Right lung (tissue), 2 donors: ENCODE measurements at regions not wholly inside any gene's neighbourhood (a gene's known extent, or its start where the extent isn't known, plus 50 kb on each side); places are given as distances from the start of the nearest gene placed in this dataset.
"Not testable (repeated sequence)": the region's sequence is repeated elsewhere in the genome, so short reads cannot be mapped to it uniquely, and the experiment has no call there.

Experiments used
- DNase-seq, 2 donors: peaks; one replicate each; pipeline ENCODE4 v3.0.0-alpha.2; 2013

DNA sequence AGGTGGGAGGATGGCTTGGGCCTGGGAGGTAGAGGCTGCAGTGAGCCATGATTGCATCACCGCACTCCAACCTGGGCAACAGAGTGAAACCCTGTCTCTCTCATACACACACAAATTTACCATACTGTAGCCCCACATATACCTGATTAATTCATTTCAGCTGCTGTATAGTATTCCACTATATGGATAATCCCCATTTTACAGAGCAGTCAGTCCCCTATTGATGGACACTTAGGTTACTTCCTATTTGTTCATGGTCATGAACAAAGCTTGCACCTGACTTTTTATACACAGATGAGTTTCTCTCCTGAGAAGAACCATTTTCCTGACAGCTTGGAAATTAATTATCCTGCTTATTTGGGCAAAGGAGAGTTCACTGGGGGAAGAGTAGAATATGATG is 59.2 kb downstream of the EMX2 start:
- no peak for DNase-seq

DNA sequence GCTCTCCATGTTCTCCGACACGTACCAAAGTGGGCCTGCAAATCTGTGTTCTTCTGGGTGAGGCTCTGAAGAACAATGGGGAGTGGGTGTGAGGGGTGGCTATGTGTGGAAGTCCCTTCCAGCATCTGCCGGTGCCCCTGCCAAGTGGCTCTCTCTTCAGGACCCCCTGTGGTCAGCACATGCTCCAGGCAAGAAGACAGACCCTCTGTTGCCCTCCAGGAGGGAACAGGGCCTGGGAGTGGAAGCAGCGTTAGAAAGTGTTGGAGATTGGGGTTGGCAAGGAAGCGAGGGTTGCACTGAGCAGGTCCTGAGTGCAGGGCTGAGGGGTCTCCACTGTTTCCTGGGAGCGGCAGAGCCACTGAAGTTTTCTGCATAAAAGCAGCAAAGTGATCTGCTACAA is 60.5 kb downstream of the EMX2 start:
- no peak for DNase-seq

DNA sequence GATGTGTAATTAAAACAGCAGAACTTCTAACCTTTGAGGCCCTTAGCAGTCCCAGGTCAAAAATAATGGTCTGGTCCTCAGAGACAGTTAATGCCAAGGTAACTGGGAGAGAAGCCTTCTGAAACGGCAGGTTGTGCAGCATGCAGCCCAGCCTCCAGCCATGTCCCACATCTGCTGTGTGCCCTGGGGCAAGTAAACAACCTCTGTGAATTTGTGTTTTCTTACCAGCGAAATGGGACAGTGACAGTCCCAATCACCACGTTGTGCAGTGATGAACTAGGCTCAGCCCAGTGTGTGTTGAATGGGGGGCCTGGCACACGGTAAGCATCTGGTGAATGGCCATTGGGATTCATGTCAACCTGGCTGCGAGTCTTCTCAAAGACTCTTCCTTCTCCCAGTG is 61.2 kb downstream of the EMX2 start:
- no peak for DNase-seq

DNA sequence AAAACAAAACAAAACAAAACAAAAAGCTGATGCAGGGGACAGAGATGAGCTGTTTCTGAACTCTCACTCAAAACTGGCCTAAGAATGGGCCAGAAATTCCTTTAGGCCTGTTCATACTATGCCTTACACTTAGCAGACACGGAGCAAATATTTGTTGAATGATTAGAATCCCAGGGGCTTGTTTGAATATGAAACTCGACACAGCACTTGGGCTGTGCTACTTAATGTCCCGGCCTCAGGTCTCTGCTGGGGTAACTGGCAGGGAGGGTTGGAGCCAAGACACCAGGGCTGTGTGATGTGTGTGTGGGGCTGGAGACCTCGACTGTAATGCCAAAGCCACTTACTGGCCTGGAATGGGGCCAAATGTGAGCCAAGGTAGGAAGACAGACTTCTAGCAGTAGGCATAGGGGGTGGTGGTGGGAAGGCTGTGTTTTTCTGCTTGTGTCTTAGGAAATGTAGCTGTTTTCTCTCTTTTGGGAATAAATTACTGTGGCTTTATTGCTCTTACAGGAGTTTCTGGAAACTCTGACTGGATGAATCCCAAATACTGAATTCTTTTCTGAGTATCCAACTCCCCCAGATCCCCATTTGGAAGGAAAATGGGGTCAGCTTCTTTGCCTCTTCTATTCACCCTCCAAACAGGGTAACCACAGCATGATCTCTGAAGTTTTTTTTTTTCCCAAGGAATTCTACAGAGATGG is 66.7 kb downstream of the EMX2 start:
- DNase-seq = peak; percentile 43 to 48

DNA sequence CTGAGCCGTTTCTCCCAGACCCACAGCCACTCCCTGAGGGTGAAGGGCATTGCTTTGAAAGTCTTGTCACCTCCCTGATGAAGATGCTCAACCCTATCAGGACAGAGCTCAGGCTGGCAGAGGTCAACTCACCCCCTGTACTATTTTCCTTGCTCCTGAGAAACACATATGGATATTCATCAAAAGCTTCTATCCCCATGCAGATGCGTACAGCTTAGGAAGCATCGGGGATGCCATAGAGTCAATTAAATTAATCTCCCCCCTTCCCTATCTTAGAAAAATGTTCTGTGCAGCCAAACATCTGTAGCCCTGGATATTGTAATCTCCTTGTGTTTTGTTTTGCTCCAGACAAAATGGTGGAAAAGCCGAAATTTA is 67.2 kb downstream of the EMX2 start:
- no peak for DNase-seq

DNA sequence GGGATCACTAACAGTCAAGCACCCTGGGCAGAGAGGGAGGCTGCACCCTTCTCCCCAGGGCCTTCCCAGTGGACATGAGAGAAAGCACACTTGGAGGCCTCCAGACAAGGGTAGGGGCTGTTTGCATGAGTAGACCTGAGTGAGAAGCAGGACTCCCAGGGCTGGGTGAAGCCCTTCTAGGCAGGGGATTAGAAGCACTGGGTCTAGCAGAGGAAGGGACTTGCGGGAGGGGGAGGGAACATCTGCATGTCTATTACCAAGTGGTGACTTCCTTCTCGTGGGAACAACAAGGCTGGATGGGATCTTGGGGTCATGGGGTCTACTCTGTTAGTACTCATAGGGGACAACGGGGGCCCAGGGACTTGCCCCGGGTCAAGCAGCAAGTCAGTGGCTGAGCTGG is 67.8 kb downstream of the EMX2 start:
- DNase-seq = no peak

DNA sequence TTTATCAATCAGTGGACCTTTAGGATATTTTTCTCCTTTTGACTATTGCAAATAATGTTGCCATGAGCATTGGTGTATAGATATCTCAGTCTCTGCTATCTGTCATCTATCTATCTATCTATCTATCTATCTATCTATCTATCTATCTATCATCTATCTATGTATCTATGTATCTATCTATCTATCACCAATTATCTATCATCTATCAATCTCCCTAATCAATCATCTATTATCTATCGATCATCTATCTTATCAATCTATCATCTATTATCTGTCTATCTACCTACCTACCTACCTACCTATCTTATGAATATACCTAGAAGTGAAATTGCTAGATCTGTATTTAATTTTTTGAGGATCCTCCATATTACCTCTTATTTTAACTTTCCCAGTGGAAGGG is 69.6 kb downstream of the EMX2 start:
- no peak for DNase-seq

DNA sequence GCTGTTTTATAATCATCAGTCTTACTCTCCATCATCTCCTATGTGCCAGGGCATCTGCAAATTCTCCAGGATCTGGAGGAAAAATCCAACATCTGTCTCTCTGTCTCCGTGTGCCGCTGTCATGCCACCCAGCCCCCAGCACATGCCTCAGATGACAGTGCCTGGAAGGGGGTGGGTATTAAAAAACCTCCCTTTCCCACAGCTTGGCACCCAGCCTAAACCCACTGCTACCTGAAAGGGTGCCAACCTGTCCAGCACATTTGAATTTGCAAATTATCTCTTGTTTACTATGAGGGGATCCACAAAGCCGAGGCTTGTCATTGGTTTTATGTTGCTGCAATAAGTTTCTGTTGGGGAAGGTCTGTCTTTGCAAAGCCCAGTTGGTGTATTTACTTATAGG is 73.1 kb downstream of the EMX2 start:
- DNase-seq = no peak

DNA sequence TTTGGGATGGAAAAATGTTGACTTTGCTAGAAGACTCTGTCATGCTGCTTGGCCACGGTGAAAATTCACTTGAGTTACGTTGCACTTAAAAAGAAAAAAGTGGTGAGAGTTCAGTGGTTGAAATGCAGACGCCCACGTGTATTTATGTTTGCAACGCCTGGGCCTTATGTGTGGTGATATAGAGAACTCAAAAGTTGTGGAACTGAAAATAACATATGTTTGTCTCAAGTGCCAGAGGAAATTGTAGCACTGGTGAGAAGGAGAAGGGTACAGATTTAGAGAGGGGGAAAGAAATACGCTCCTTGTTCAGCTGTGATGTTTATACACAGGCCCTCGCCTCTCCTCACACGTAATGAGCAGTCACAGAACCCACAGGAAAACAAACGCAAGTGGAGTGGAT is 73.6 kb downstream of the EMX2 start:
- DNase-seq = no peak

DNA sequence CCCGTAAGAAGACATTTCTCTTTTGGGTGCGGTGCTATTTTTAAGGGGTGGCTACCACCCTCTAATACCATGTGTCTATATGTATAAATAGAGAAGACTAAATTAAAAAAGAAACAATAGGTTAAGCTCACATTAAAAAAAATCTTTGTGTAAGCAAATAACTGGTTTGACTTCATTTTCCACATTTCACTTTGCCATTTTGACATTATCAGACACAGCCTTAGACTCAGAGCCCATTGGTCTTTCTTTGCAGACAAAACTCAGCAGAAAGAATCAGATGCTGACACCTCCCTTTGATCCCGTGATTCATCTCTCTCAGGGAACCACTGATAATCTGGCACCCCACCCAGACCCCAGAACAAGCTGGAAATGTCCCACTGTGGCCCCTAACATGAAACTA is 74.5 kb downstream of the EMX2 start:
- DNase-seq = no peak

DNA sequence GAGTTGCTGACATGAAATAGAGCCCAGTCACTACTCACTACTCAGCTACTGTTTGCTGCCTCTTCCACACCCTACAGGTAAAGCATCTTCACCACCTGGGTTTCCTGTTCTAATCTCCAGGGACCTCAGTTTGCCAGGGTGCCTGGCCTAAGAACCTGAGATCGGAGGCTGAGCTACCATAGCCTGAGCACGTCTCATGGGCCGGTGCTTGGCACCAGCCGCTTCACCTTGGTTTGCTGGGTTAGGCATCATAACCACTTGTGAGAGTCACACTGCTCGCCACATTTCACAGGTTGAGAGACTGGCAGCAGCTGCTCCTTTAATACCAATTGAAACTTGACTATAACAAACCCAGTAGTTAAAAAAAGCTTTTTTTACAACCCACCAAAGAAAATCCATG is 75.1 kb downstream of the EMX2 start:
- no peak for DNase-seq

DNA sequence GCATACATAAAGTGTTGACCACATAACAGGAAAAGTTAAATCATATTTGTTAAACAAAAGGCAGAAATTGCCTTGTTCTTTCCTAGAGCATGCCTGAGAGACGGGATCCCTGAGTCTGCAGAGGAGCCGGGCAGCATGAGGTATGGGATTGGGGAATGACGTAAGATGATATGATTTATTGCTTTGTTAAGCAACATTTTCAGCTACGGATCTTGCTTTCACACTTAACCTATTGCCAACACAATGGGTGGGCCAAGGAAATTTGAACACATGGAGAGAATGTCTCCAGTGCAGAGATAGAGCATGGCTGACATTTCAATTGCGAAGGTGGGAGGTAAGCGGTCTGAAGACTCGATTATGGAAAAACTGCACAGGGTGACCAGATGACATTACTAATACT is 76.7 kb downstream of the EMX2 start:
- no peak for DNase-seq

DNA sequence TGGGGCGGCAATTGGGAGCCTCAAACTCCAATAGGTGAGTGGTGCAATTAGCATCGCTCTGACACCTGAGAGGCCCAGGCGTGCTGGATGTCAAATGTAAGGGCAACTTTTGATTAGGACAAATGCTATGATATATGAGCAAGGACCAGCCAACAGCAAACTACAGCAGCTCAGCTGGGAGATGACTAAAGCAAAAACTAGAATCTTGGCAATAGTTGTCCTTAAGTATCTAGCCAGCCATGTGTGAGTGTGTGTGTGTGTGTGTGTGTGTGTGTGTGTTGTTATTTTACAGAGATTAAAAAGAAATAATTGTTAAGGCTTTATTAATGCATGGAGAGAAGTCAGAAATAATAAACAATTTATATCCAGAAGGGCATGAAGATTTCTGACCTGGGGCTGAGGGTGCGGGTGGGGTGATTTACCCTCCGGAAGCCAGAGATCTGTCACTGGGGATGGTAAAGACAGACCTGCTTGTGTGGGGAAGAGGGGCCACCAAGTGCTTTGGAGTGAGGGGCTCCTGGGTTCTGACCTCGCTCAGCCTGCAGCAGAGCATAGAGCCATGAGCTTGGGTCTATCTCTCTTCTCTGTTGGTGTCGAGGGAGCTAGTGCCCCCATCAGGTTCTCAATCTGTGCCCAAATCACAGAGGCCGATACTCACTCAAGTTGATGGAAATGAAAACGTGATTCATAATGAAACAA is 77.3 kb downstream of the EMX2 start:
- DNase-seq = no peak

DNA sequence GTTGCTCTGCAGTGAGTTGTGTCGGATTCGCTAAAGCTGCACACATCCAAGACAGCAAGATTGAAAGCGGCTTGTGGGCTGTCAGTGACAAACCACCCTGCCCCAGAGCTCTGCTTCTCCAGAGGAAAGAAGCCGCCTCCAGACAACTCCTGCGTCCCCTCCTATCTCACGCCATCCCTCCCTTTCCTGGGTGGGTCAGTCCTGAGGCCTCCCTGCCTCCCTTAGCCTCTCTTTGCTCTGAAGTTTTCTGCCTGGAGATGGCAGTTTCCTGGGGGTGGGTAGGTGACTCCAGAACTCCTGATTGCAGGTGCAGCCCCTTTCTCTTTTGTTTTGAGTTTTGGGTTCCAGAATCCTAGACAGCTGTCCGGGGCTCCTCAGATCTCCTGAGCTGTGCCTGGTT is 78.7 kb downstream of the EMX2 start:
- no peak for DNase-seq

DNA sequence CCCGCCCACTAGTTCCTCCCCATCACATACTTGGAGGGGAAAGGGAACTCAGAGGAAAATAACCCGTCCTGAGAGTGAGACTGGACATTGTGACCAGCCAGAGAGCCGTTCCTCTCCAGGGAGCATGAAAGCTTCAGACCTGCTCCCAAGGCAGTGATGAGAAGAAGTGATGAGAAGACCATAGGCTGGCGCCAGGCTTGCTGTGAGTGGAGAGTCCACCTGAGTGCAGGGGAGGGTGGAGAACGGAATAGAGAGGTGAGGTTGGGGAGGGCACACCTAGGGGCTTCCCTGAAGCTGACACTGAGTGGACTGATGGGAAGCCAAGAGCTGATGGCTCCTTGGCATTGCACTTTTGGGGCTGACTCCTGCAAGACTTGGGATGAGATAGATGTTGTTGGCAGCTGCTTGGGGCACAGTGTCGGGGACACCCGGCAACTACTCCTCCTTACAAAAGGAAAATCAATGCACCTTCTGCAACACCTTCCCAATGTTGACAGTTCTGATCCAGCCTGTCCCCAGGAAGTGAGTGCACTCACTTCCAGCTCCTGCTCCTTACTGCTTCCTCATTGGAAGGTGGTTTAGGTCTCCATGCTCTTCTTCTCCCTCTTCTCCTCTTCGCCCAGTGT is 79.4 kb downstream of the EMX2 start:
- no peak for DNase-seq

DNA sequence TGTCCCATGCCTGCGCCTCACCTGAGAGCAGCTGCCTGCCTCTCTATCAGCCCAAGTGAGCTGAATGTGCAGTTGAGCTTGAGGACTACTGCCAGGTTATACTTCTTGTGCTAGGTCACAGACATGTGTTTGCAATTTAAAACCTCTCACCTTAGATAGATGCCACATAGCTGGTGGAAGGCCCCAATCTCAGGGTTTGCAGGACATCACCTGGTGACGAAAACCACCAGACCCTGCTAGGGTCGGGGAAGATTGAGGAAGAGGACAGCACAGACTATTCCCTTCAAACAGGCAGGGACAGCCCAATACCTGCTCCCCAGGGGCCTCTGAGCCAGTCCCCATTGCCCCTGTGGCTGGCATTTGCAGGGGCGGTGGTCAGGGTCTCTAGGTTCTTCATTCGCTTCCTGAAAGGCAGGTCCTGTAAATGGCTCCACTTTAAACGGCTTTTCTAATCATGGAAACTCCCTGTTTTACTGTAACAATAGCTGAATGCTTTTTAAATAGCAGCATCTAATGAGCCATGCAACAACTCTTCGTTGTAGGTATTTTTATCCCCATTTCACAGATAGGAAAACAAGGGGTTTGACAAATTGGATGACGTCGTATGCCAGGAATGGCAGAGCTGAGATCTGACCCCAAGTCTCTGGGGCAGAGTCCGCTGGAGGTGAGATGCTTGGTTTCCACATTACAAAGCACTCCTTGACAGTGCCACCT is 80.1 kb downstream of the EMX2 start:
- no peak for DNase-seq

DNA sequence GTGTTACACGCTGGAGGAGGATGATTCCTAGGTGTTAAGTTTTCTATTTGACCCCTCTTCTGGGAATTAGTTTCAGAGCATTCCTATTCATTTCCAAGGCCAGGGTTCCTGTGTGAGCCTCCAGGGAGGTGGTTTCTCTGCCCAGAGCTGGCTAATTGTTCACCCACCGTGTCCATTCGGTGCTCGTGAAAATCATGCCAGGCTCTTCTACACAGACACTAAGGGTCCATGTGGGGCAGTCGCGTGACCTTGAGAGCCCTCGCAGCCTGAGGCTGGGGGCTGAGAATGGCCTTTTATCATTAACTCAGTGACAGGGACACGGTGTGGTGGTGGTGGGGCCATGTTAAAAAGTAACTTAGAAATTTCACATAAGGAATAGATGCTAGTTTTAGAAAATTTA is 83.7 kb downstream of the EMX2 start:
- DNase-seq = no peak

DNA sequence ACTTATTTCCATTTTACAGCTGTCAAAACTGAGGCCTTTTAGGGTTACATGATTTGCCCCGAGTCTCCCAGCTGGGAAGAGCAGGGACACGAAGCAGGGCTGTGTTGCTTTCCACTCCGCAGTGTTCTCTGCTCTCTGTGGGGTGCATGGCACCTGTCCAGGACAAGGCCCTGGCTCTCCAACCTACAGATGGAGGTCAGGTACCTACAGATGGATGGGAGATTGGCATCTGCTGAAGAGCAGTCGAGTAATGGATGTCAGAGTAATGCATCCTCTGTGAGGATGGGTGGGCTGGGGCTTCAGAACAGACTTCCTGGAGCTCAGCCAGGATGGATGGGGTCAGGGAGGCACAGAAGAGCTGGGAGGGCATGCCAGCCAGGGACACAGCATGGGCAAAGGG is 85.0 kb downstream of the EMX2 start:
- DNase-seq = no peak

DNA sequence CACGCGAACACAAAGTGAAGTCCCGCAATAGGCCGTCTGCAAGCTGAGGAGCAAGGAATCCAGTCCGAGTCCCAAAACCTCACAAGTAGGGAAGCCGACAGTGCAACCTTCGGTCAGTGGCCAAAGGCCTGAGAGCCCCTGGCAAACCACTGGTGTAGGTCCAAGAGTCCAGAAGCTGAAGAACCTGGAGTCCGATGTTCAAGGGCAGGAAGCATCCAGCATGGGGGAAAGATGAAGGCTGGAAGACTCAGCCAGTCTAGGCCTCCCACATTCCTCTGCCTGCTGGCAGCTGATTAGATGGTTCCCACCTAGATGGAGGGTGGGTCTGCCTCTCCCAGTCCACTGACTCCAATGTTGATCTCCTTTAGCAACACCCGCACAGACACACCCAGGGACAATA is 87.2 kb downstream of the EMX2 start:
- DNase-seq = not testable (repeated sequence)

DNA sequence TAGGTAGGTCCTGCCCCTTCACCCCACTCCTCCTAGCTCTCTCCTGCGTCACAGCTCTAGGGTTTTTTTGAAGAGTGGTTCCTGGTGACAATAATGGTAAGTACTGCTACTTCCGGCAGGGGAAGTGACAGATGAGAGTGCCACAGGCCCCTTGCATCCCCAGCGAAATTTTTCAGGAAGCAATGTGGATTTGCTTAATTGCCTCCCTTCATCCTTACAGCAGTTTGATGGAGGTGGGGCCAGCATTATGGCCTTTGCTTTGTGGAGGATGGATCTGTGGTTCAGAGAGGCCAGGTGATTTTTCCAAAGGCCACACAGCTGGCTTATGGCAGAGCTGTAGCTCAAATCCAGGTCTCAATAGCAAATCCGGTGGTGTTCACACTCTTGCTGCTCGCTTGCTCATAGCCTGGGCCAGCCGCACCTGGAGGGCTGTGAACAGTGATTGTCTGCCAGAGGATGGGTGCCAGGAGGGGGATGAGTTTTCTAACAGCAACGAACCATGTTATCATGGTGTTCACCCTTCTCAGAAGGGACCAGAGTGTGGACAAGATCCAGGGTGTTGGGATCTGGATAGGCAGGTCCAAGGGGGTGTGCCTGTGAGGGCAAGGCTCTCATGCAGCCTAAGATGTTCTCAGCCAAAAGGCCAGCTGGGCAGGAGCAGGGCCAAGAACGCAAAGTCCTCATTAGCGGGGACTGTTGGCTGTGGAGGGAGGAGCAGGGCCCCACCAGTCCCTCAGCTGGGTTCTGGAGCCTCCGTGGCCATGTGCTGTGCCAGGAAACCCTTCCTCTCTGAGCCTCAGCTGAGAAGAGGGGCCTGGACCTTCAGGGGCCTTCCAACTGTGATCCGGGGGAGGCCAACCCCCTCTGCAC is 89.0 kb downstream of the EMX2 start:
- no peak for DNase-seq

DNA sequence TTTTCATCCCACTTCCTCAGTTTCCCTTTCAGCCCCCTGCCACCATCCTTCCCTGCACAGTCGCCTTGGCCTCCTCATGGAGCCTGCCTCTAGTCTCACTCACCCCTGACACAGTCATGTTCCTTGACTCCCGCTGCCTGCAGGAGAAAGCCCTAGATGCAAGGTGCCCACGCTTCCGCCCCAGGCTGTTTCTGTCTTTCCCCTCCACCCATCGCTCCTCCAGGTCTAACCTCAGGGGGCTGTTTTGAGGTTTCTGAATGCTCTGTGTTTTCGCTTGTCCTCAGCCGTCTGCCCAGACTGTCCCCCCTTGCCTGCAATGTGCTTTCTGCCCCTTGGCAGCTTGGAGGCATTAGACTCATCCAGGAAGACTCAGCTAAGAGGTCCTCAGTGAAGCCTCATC is 89.9 kb downstream of the EMX2 start:
- no peak for DNase-seq

DNA sequence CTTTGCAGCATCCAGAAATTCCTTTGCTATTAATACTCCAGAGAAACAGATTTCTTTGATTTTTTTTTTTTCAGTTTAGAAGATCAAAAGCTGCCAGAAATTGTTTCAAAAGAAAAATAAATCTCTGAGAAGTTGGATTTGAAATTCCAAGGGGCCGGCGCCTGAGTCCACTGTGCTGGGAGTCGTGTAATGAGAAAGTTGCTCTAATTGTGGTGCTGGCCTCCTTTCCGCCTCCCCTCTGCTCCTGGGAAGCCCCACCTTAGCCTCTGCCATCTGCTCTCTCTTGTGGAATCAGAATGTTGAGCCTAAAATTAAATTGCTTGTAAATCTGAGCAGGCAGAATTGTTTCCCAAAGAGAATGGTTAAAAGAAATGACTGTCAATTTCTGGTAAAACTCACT is 93.3 kb downstream of the EMX2 start:
- no peak for DNase-seq
